T-helper 17 cell (primary cell): ENCODE measurements at regions not wholly inside any gene's neighbourhood (a gene's known extent, or its start where the extent isn't known, plus 50 kb on each side); places are given as distances from the start of the nearest gene placed in this dataset.

Experiments used
- ATAC-seq: fragments of 150-1000 bp; cut with Tn5 transposase; 2 replicates; pipeline ENCODE4 v1.10.0; 2021; ENCODE audit warnings: mild to moderate bottlenecking, moderate library complexity
- DNase-seq, 3 donors: peaks; one replicate each; pipeline versions ENCODE4 v3.0.0 to v3.0.0-alpha.2; 2020 to 2021
- H3K9me3 ChIP-seq: one replicate; pipeline ENCODE4 v1.7.0; 2013; ENCODE audit warnings: low read length, mild to moderate bottlenecking; ENCODE audit not compliant: control insufficient read depth, poor library complexity, severe bottlenecking
- H3K27ac Mint-ChIP-seq: one replicate; pipeline ENCODE4 v1.8.0; 2022; ENCODE audit warnings: mild to moderate bottlenecking, moderate library complexity, mixed read lengths
- H3K27me3 Mint-ChIP-seq: one replicate; pipeline ENCODE4 v1.8.0; 2022; ENCODE audit warnings: mixed read lengths
- H3K36me3 Mint-ChIP-seq: one replicate; pipeline ENCODE4 v1.8.0; 2022; ENCODE audit warnings: low read depth, mixed read lengths
- H3K4me1 Mint-ChIP-seq: one replicate; pipeline ENCODE4 v1.8.0; 2022; ENCODE audit warnings: mild to moderate bottlenecking, mixed read lengths
- H3K4me3 Mint-ChIP-seq: one replicate; pipeline ENCODE4 v1.8.0; 2022; ENCODE audit warnings: mild to moderate bottlenecking, moderate library complexity, mixed read lengths

GRCh38 chr4:123193802-123194367 is 202.7 kb upstream of the SPRY1 start:
- H3K36me3 Mint-ChIP-seq = no peaks in the 10 kb centered on the region
- H3K27me3 Mint-ChIP-seq = no peaks in the 10 kb centered on the region
- no peaks in the 10 kb centered on the region for H3K9me3 ChIP-seq
- no peak overlapping the region for H3K4me3 Mint-ChIP-seq
- no peak for DNase-seq
- H3K27ac Mint-ChIP-seq = no peak overlapping the region
- no peak for ATAC-seq
- H3K4me1 Mint-ChIP-seq = peaks cover 4% of the 10 kb centered on the region

- no peaks in the 10 kb centered on the region for H3K36me3 Mint-ChIP-seq
- no peak for DNase-seq
- H3K4me3 Mint-ChIP-seq = no peak overlapping the region
- H3K4me1 Mint-ChIP-seq = no peaks in the 10 kb centered on the region
- no peaks in the 10 kb centered on the region for H3K9me3 ChIP-seq
- no peak for ATAC-seq
- H3K27ac Mint-ChIP-seq = no peak overlapping the region
- H3K27me3 Mint-ChIP-seq = no peaks in the 10 kb centered on the region
Measured at GRCh38 chr4:123198706-123199105, 197.9 kb upstream of the SPRY1 start.

GRCh38 chr4:123200051-123200940 is 196.3 kb upstream of the SPRY1 start:
- DNase-seq (no peak), ATAC-seq (no peak)
- Mint-ChIP-seq H3K4me1 (no peaks in the 10 kb centered on the region), H3K27ac (no peak overlapping the region), H3K36me3 (peaks cover 3% of the 10 kb centered on the region), H3K27me3 (no peaks in the 10 kb centered on the region), H3K4me3 (no peak overlapping the region)
- no peaks in the 10 kb centered on the region for H3K9me3 ChIP-seq

GRCh38 chr4:123204737-123205136 is 191.9 kb upstream of the SPRY1 start:
- H3K27ac Mint-ChIP-seq = no peak overlapping the region
- peaks cover under 1% of the 10 kb centered on the region for H3K4me1 Mint-ChIP-seq
- H3K4me3 Mint-ChIP-seq = no peak overlapping the region
- no peaks in the 10 kb centered on the region for H3K27me3 Mint-ChIP-seq
- H3K36me3 Mint-ChIP-seq = peaks cover 3% of the 10 kb centered on the region
- ATAC-seq = no peak
- H3K9me3 ChIP-seq = no peaks in the 10 kb centered on the region
- DNase-seq = no peak

GRCh38 chr4:123206016-123206415 is 190.6 kb upstream of the SPRY1 start:
- Mint-ChIP-seq H3K4me1 (peaks cover 2% of the 10 kb centered on the region), H3K4me3 (no peak overlapping the region), H3K27me3 (no peaks in the 10 kb centered on the region), H3K36me3 (peaks cover 3% of the 10 kb centered on the region), H3K27ac (no peak overlapping the region)
- H3K9me3 ChIP-seq = no peaks in the 10 kb centered on the region
- ATAC-seq = no peak
- no peak for DNase-seq

GRCh38 chr4:123209436-123209835 is 187.2 kb upstream of the SPRY1 start:
- ATAC-seq (no peak), DNase-seq (no peak)
- H3K9me3 ChIP-seq = no peaks in the 10 kb centered on the region
- Mint-ChIP-seq H3K27ac (no peak overlapping the region), H3K36me3 (no peaks in the 10 kb centered on the region), H3K4me3 (no peak overlapping the region), H3K4me1 (peaks cover 2% of the 10 kb centered on the region), H3K27me3 (no peaks in the 10 kb centered on the region)

GRCh38 chr4:123215536-123215935 is 181.1 kb upstream of the SPRY1 start:
- no peaks in the 10 kb centered on the region for H3K27me3 Mint-ChIP-seq
- DNase-seq = no peak
- H3K36me3 Mint-ChIP-seq = no peaks in the 10 kb centered on the region
- ATAC-seq = no peak
- H3K9me3 ChIP-seq = no peaks in the 10 kb centered on the region
- no peak overlapping the region for H3K4me3 Mint-ChIP-seq
- H3K27ac Mint-ChIP-seq = no peak overlapping the region
- no peaks in the 10 kb centered on the region for H3K4me1 Mint-ChIP-seq

GRCh38 chr4:123216543-123216942 is 180.1 kb upstream of the SPRY1 start:
- Mint-ChIP-seq H3K27me3 (no peaks in the 10 kb centered on the region), H3K4me1 (no peaks in the 10 kb centered on the region), H3K36me3 (no peaks in the 10 kb centered on the region), H3K4me3 (no peak overlapping the region), H3K27ac (no peak overlapping the region)
- DNase-seq (no peak), ATAC-seq (no peak)
- no peaks in the 10 kb centered on the region for H3K9me3 ChIP-seq

GRCh38 chr4:123216946-123217345 is 179.6 kb upstream of the SPRY1 start:
- no peak for DNase-seq
- no peaks in the 10 kb centered on the region for H3K9me3 ChIP-seq
- H3K27ac Mint-ChIP-seq = no peak overlapping the region
- no peak for ATAC-seq
- H3K27me3 Mint-ChIP-seq = no peaks in the 10 kb centered on the region
- no peaks in the 10 kb centered on the region for H3K36me3 Mint-ChIP-seq
- H3K4me1 Mint-ChIP-seq = no peaks in the 10 kb centered on the region
- H3K4me3 Mint-ChIP-seq = no peak overlapping the region

GRCh38 chr4:123217664-123218063 is 178.9 kb upstream of the SPRY1 start:
- H3K27me3 Mint-ChIP-seq = no peaks in the 10 kb centered on the region
- H3K27ac Mint-ChIP-seq = no peak overlapping the region
- no peaks in the 10 kb centered on the region for H3K9me3 ChIP-seq
- no peaks in the 10 kb centered on the region for H3K36me3 Mint-ChIP-seq
- no peak overlapping the region for H3K4me3 Mint-ChIP-seq
- DNase-seq (no peak), ATAC-seq (no peak)
- H3K4me1 Mint-ChIP-seq = no peaks in the 10 kb centered on the region

GRCh38 chr4:123218981-123219380 is 177.6 kb upstream of the SPRY1 start:
- ATAC-seq (no peak), DNase-seq (no peak)
- H3K36me3 Mint-ChIP-seq = no peaks in the 10 kb centered on the region
- H3K9me3 ChIP-seq = no peaks in the 10 kb centered on the region
- no peaks in the 10 kb centered on the region for H3K27me3 Mint-ChIP-seq
- H3K4me3 Mint-ChIP-seq = no peak overlapping the region
- no peaks in the 10 kb centered on the region for H3K4me1 Mint-ChIP-seq
- no peak overlapping the region for H3K27ac Mint-ChIP-seq

- Mint-ChIP-seq H3K4me3 (no peak overlapping the region), H3K4me1 (no peaks in the 10 kb centered on the region), H3K27me3 (no peaks in the 10 kb centered on the region), H3K27ac (no peak overlapping the region), H3K36me3 (peaks cover 8% of the 10 kb centered on the region)
- DNase-seq = no peak
- ATAC-seq = no peak
- no peaks in the 10 kb centered on the region for H3K9me3 ChIP-seq
Measured at GRCh38 chr4:123229286-123229685, 167.3 kb upstream of the SPRY1 start.

- H3K27me3 Mint-ChIP-seq = no peaks in the 10 kb centered on the region
- DNase-seq (no peak), ATAC-seq (no peak)
- H3K27ac Mint-ChIP-seq = no peak overlapping the region
- peaks cover 7% of the 10 kb centered on the region for H3K36me3 Mint-ChIP-seq
- no peaks in the 10 kb centered on the region for H3K4me1 Mint-ChIP-seq
- no peaks in the 10 kb centered on the region for H3K9me3 ChIP-seq
- no peak overlapping the region for H3K4me3 Mint-ChIP-seq
Measured at GRCh38 chr4:123230061-123230460, 166.5 kb upstream of the SPRY1 start.

GRCh38 chr4:123232439-123232838 is 164.2 kb upstream of the SPRY1 start:
- ATAC-seq = no peak
- no peaks in the 10 kb centered on the region for H3K27me3 Mint-ChIP-seq
- H3K4me3 Mint-ChIP-seq = no peak overlapping the region
- no peak overlapping the region for H3K27ac Mint-ChIP-seq
- H3K4me1 Mint-ChIP-seq = no peaks in the 10 kb centered on the region
- DNase-seq = no peak
- peaks cover 7% of the 10 kb centered on the region for H3K36me3 Mint-ChIP-seq
- H3K9me3 ChIP-seq = no peaks in the 10 kb centered on the region
